ENCODE measurements at regions not wholly inside any gene's neighbourhood (a gene's known extent, or its start where the extent isn't known, plus 50 kb on each side); places are given as distances from the start of the nearest gene placed in this dataset.

GRCh38 chr7:46108272-46108671, 187.2 kb upstream of the IGFBP3 start:
- TF ChIP-seq CTCF (IDR thresholded peaks at IDR 0.05) (no peak), POLR2A (IDR thresholded peaks at IDR 0.05) (no peak)

All from adrenal gland (tissue), 5 donors.